Prostate gland (tissue), 2 donors: ENCODE measurements at regions not wholly inside any gene's neighbourhood (a gene's known extent, or its start where the extent isn't known, plus 50 kb on each side); places are given as distances from the start of the nearest gene placed in this dataset.

Source experiments
- DNase-seq: peaks from one replicate; pipeline ENCODE4 v3.0.0-alpha.2; 2019; ENCODE audit warnings: low spot score
- H3K27ac ChIP-seq, 2 donors: fragments of 200-600 bp; sonication (generic); 2 replicates each; pipeline ENCODE4 v1.5.1; 2017 to 2019
- H3K27me3 ChIP-seq: fragments of 200-600 bp; sonication (generic); replicated peaks from 2 replicates; pipeline ENCODE4 v1.5.1; 2019; ENCODE audit not compliant: insufficient read depth
- H3K36me3 ChIP-seq, 2 donors: fragments of 200-600 bp; sonication (generic); 1 replicate in 1 of 2; 2 replicates in 1 of 2; pipeline versions ENCODE4 v1.5.1 to v1.8.1; 2017 to 2019
- H3K4me1 ChIP-seq: fragments of 200-600 bp; sonication (generic); replicated peaks from 2 replicates; pipeline ENCODE4 v1.5.1; 2019
- H3K4me3 ChIP-seq, 2 donors: fragments of 200-600 bp; sonication (generic); 2 replicates each; pipeline ENCODE4 v1.5.1; 2017 to 2019
- H3K9me3 ChIP-seq: fragments of 200-600 bp; sonication (generic); 2 replicates; pipeline ENCODE4 v1.5.1; 2017
- CTCF ChIP-seq, 4 experiments: fragments of 200-600 bp in 2 of 4; fragments of 450-650 bp in 2 of 4; sonication (generic) in 2 of 4; IDR thresholded peaks; 1 replicate in 3 of 4; 2 replicates in 1 of 4; pipeline ENCODE4 v1.5.1; 2016 to 2019; ENCODE audit warnings: antibody characterized with exemption in 4 of 4, mild to moderate bottlenecking in 2 of 4, moderate library complexity in 2 of 4
- POLR2A ChIP-seq: fragments of 450-650 bp; IDR thresholded peaks from one replicate; pipeline ENCODE4 v1.6.1; 2016; ENCODE audit warnings: antibody characterized with exemption, mild to moderate bottlenecking
- POLR2AphosphoS5 ChIP-seq: sonication (generic); formaldehyde crosslinking; IDR thresholded peaks from one replicate; pipeline ENCODE4 v1.6.1; 2017; ENCODE audit warnings: antibody characterized with exemption
- WGBS: methylation state at CpG from one replicate; pipeline ENCODE4 v1.1.5; 2018; 5-methylcytosine and 5-hydroxymethylcytosine counted together
- intact Hi-C: fragments of 100-400 bp; cut with DNase I; formaldehyde crosslinking; loops from one replicate; pipeline ENCODE4 v1.14.2; 2022

GRCh38 chr1:168977618-168978017 lies 128.9 kb upstream of the ATP1B1 start:
- WGBS = 71% methylated on average over 5 of the region's 5 CpGs
- no peaks in the 10 kb centered on the region for H3K9me3 ChIP-seq
- no peak overlapping the region for H3K4me3 ChIP-seq

GRCh38 chr1:168979276-168979675 lies 127.2 kb upstream of the ATP1B1 start:
- DNase-seq = no peak
- no peak overlapping the region for H3K4me3 ChIP-seq
- intact Hi-C loops = no loop called here
- no peaks in the 10 kb centered on the region for H3K4me1 ChIP-seq
- H3K27me3 ChIP-seq = no peaks in the 10 kb centered on the region
- H3K9me3 ChIP-seq = no peaks in the 10 kb centered on the region
- 36% methylated on average over 4 of the region's 4 CpGs for WGBS
- no peak for TF ChIP-seq POLR2A
- TF ChIP-seq CTCF (IDR thresholded peaks at IDR 0.05) = no peak
- no peak for TF ChIP-seq POLR2AphosphoS5
- no peak overlapping the region for H3K27ac ChIP-seq
- no peaks in the 10 kb centered on the region for H3K36me3 ChIP-seq

More at GRCh38 chr1:168977618-168978017, 128.9 kb upstream of the ATP1B1 start:
- intact Hi-C loops = no loop called here
- H3K27ac ChIP-seq = no peak overlapping the region
- no peaks in the 10 kb centered on the region for H3K27me3 ChIP-seq
- TF ChIP-seq POLR2A = no peak
- TF ChIP-seq CTCF (IDR thresholded peaks at IDR 0.05) = no peak
- TF ChIP-seq POLR2AphosphoS5 = no peak
- H3K36me3 ChIP-seq = no peaks in the 10 kb centered on the region
- no peaks in the 10 kb centered on the region for H3K4me1 ChIP-seq
- no peak for DNase-seq

- intact Hi-C loops = no loop called here
- H3K4me1 ChIP-seq = no peaks in the 10 kb centered on the region
- no peaks in the 10 kb centered on the region for H3K9me3 ChIP-seq
- no peaks in the 10 kb centered on the region for H3K36me3 ChIP-seq
- no peak for TF ChIP-seq POLR2A
- no peak for TF ChIP-seq CTCF (IDR thresholded peaks at IDR 0.05)
- TF ChIP-seq POLR2AphosphoS5 = no peak
- DNase-seq = no peak
- H3K27ac ChIP-seq = no peak overlapping the region
- no peak overlapping the region for H3K4me3 ChIP-seq
- no peaks in the 10 kb centered on the region for H3K27me3 ChIP-seq
These were observed 126.3 kb upstream of the ATP1B1 start for GRCh38 chr1:168980180-168980579.

- DNase-seq = no peak
- intact Hi-C loops = no loop called here
- Histone ChIP-seq H3K36me3 (no peaks in the 10 kb centered on the region), H3K9me3 (no peaks in the 10 kb centered on the region), H3K27ac (no peak overlapping the region), H3K4me1 (no peaks in the 10 kb centered on the region), H3K27me3 (no peaks in the 10 kb centered on the region), H3K4me3 (no peak overlapping the region)
- TF ChIP-seq CTCF (IDR thresholded peaks at IDR 0.05) (no peak), POLR2AphosphoS5 (no peak), POLR2A (no peak)
These were observed 125.8 kb upstream of the ATP1B1 start for GRCh38 chr1:168980656-168981055.

- Histone ChIP-seq H3K36me3 (no peaks in the 10 kb centered on the region), H3K27ac (no peak overlapping the region), H3K27me3 (no peaks in the 10 kb centered on the region), H3K4me1 (no peaks in the 10 kb centered on the region), H3K4me3 (no peak overlapping the region), H3K9me3 (no peaks in the 10 kb centered on the region)
- intact Hi-C loops = no loop called here
- TF ChIP-seq POLR2AphosphoS5 (no peak), POLR2A (no peak), CTCF (IDR thresholded peaks at IDR 0.05) (no peak)
- DNase-seq = no peak
- 81% methylated on average over 4 of the region's 4 CpGs for WGBS
These were observed 123.7 kb upstream of the ATP1B1 start for GRCh38 chr1:168982778-168983177.
